ENCODE measurements at regions not wholly inside any gene's neighbourhood (a gene's known extent, or its start where the extent isn't known, plus 50 kb on each side); places are given as distances from the start of the nearest gene placed in this dataset.
A peak's percentile ranks its signal among the peaks of the same experiment; 100 is the strongest.

DNA sequence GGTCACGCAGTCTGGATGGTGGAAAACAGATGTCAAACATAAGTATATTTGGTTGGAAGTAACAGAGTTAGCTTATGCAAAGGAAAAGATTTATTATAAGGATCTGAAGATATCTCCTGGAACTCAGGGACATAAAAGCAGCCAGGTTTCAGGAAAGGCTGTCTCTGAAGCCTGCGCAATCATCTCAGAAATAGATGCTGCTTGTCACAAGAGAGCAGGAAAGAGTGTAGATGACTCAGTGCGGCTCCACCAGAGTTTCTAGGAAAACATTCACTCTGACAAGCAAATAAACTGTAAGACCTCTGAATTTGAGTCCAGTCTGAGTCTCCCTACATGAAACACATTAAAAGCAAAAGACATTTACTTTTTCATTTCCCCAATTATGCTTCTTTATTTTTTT lies 220.4 kb upstream of the HTR2A start:
- peak; percentile 39 for DNase-seq (ENCODE audit: low spot score)

- peak; percentile 62 for DNase-seq (ENCODE audit: low spot score)
These were observed 217.2 kb upstream of the HTR2A start for GRCh38 chr13:47114030-47114429.

- no peak for DNase-seq (ENCODE audit: low spot score)
These were observed 216.0 kb upstream of the HTR2A start for GRCh38 chr13:47112903-47113299.

DNA sequence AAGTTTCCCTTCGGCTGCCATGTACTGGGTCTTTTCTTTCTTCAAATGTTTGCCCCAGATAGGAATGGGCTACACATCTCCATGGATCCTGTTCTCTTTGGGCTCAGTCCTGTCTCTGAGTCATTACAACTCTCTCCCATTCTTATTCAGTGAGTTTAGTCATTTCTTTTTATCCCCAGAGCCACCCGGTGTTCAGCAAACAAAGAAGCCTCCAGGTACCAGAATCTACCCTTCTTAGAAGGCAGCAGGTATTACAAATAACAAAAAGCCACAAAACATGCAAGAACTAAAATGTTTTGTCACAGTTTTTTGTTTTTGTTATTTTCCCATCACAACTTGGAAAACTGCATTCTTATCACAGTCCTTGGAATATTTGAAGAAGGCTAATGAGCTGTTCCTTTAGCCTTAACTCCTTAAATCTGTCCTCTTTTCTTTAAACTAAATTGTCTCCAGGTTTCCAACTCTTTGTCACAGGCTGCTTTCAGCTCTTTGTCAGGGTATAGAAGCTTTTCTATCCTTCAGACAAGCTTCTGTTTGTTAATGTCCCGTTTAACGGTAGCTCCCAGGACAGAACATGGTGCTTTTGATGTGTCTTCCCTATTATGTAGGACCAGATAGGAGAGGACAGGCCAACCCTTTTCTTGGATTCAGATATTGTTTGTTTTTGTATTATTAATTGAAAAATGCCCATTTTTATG lies 215.5 kb upstream of the HTR2A start:
- peak; percentile 19 for DNase-seq (ENCODE audit: low spot score)

- DNase-seq (ENCODE audit: low spot score), result no peak
These were observed 214.6 kb upstream of the HTR2A start for GRCh38 chr13:47111499-47111898.

DNA sequence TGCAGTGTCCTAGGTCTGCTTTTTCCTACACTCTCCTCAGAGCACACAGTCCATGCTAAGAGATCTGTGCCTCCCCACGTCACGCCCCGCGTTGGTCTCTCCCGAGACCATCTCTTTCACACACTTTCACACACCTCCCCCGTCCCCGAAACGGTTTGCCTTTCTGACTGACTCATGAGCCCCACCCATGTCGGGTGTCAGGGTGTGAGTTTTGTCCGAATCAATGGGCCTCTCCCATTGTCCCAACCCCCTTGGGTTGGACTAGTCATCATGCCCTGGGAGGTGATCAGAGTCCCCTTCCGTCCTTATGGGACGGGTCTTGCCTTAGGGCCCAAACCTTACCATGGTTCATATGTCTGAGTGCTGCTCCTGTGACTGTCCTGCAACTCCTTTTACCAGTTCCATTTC lies 214.0 kb upstream of the HTR2A start:
- no peak for DNase-seq (ENCODE audit: low spot score)

DNA sequence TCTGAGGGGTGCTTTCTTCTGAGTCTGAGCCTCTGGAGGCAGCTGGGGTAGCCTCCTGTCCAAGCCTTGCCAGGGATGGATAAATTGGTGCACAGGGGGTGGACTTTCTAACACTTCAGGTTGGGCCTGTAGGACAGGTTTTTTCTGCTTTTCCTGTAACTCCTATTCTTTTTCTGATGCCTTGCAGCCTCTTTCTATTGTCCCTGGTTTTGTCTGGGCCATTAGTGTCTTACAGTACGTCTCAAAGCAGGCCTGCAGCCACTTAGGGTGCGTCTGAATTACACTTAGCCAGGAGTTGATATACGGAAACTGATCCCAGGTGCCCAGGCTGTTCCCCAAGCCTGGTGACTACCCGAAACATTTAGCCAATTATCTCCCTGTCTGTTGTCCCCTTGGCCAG lies 213.3 kb upstream of the HTR2A start:
- no peak for DNase-seq (ENCODE audit: low spot score)

- DNase-seq (ENCODE audit: low spot score), result no peak
These were observed 212.2 kb upstream of the HTR2A start for GRCh38 chr13:47109028-47109427.

GRCh38 chr13:47100214-47100853 lies 203.5 kb upstream of the HTR2A start:
- DNase-seq (ENCODE audit: low spot score), result no peak

DNA sequence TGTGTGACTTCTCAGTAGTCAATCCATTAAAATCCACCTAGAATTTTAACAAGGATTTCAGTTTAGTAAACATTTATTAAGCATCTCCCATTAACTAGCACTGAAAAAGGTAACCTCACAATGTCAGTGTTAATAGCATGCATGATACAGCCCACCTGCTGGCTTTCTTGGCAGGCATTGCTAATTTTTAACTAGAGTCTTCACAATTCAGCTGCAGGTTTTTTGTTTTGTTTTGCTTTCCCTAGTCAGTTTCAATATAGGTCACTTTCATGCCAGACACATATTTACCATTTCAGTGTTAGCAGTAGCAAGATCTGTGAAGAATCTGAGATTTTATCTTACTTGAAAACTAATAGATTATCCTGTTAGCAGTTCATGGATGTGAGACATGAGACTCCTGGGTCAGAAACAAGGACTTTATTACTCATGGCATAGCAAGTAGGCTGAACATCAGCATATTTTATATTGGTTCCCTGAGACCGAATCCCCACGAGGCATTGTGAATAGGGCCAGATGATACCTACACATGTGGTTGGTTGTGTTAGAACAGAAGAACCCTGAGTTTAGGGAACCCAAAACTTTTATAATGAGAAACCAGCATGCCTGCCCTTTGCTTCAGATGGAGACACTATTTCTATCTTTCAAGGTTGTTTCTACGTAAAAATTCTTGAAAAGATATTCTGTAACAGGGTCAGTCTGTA lies 198.0 kb upstream of the HTR2A start:
- no peak for DNase-seq (ENCODE audit: low spot score)

DNA sequence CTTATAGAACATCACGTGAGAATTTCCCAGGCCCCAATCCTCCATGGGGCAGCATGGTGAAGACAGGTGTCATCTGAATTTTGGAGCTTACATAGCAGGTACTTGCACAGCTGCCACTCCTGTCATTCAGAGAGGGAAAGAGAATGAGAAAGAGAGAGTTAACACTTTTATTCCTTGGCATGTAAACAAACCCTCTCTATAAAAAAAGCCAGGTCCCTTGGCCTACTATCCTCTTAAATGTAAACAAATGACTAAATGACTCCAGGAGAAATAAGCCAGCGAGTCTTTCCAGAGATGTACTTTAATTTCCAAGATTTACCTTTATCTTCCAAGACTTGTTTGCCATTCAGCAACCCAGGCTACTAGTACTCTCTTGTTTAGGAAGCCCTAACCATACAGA lies 195.3 kb upstream of the HTR2A start:
- no peak for DNase-seq (ENCODE audit: low spot score)

DNA sequence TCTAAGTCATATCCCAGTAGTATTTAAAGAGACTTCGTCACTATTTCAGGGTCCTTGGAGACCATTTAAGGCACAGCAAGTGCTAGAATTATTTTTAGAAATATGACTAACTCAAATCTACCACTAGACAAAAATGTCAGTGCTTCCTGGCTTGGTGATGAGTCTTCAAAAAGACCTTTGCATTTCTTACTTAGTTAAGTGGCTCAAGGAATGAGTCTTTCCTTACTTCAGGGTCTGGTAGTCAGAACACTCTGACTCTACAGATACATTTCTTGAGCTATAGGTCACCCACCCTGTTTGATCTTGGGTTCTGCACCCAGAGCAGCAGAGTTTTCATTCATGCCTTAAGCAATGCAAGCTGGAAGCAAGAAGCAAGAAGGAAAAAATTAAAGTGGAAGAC lies 191.0 kb upstream of the HTR2A start:
- peak; percentile 31 for DNase-seq (ENCODE audit: low spot score)

DNA sequence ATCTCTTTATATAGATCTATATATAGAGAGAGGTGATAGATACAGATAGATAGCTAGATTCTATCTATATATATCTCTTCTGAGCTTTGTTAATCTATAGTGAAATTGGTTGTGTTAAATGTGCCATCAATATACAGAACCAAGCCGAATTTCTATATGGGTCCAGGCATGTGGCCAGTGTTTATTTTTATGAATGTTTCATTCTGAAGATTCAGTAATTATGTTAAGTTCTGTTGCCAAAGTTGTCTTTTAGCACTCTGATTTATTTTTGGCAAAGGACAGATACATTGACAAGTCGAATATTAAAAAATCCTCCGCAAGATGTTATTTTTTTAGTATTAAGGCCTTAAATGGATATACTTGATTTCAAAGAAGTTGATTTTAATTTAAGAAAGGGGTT lies 190.4 kb upstream of the HTR2A start:
- no peak for DNase-seq (ENCODE audit: low spot score)

DNA sequence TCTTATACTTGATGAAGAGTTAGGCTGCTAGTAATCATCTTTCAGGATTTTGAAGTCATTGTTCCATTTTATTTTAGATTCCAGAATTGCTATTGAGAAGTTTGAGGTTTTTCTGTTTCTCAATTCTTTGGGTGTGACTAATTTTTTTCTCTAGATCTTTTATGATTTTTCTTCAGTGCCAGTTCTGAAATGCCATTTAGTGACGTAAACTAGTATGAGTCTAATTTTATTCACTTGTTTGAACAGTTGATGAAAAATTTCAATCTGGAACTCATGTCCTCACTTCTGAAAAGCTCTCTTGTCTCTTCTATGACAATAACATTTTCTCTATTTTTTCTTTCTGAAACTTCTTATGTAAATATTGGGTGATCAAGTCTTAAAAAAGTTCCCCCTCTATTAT lies 188.5 kb upstream of the HTR2A start:
- no peak for DNase-seq (ENCODE audit: low spot score)

- no peak for DNase-seq (ENCODE audit: low spot score)
These were observed 185.0 kb upstream of the HTR2A start for GRCh38 chr13:47081850-47082249.

- no peak for DNase-seq (ENCODE audit: low spot score)
These were observed 184.4 kb upstream of the HTR2A start for GRCh38 chr13:47081246-47081645.

DNA sequence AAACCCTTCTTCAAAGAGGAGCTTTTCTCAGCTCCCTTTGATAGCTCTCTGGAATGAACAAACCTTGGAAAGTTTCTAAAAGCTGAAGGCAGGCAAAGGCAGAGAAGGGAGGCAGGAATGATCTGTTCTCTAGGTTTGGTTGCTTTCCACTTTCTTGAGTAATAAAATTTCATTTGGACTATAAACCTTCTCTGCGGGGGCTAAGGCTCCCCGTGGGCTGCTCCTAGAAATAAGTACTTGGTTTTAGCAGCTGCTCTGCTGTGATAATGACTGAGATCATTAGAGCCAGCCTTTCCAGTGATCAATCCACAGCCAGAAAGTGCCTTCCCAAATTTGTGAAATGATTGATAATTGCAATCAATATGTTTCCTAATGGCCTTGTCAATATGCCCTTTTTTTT lies 183.8 kb upstream of the HTR2A start:
- no peak for DNase-seq (ENCODE audit: low spot score)

- no peak for DNase-seq (ENCODE audit: low spot score)
These were observed 179.6 kb upstream of the HTR2A start for GRCh38 chr13:47076500-47076899.

DNA sequence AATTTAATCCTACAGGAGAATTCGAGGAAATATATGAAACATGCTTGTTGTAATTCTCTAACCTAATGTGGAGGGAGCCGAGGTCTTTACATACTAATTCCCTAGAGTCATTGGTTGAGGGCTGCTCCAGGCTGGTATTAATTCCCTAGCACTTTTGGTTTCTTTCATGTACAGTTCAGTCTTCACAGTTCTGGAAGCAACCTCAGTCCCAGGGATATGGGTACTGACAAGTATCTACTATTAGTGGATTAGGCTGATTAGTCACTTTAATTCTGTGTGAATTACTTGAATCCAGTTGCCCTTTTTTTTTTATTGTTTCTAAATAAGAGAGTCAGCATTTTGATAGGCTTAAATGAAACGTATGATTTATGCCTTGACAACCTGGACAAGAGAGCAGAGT lies 172.3 kb upstream of the HTR2A start:
- DNase-seq (ENCODE audit: low spot score), result no peak

- no peak for DNase-seq (ENCODE audit: low spot score)
These were observed 170.5 kb upstream of the HTR2A start for GRCh38 chr13:47067306-47067705.

GRCh38 chr13:47066226-47066625 lies 169.4 kb upstream of the HTR2A start:
- no peak for DNase-seq (ENCODE audit: low spot score)

- no peak for DNase-seq (ENCODE audit: low spot score)
These were observed 167.5 kb upstream of the HTR2A start for GRCh38 chr13:47064381-47064780.

GRCh38 chr13:47049276-47049989 lies 152.6 kb upstream of the HTR2A start:
- DNase-seq (ENCODE audit: low spot score), result no peak
